Adipocyte (in vitro differentiated cells): ENCODE measurements at regions not wholly inside any gene's neighbourhood (a gene's known extent, or its start where the extent isn't known, plus 50 kb on each side); places are given as distances from the start of the nearest gene placed in this dataset.

Experiments used
- DNase-seq: peaks from one replicate; pipeline ENCODE4 v3.0.0-alpha.2; 2015; ENCODE audit warnings: low read depth
- H3K27me3 ChIP-seq: replicated peaks from 2 replicates; pipeline ENCODE4 v1.7.0; 2013; ENCODE audit warnings: mild to moderate bottlenecking, low read length, moderate library complexity; ENCODE audit not compliant: control insufficient read depth, insufficient read depth
- H3K36me3 ChIP-seq: 2 replicates; pipeline ENCODE4 v1.7.0; 2013; ENCODE audit warnings: low read length, mild to moderate bottlenecking, moderate library complexity; ENCODE audit not compliant: control insufficient read depth, insufficient read depth, severe bottlenecking
- H3K4me1 ChIP-seq: 2 replicates; pipeline ENCODE4 v1.7.0; 2013; ENCODE audit warnings: mild to moderate bottlenecking, low read length, moderate library complexity; ENCODE audit not compliant: control insufficient read depth, insufficient read depth
- H3K4me3 ChIP-seq: 2 replicates; pipeline ENCODE4 v1.7.0; 2013; ENCODE audit warnings: mild to moderate bottlenecking, low read length, moderate library complexity
- H3K9ac ChIP-seq: 2 replicates; pipeline ENCODE4 v1.7.0; 2013; ENCODE audit warnings: mild to moderate bottlenecking, low read length, moderate library complexity
- H3K9me3 ChIP-seq: 2 replicates; pipeline ENCODE4 v1.7.0; 2013; ENCODE audit warnings: mild to moderate bottlenecking, low read length, moderate library complexity; ENCODE audit not compliant: control insufficient read depth

- Histone ChIP-seq H3K4me3 (no peak overlapping the region), H3K4me1 (peaks cover 13% of the 10 kb centered on the region), H3K36me3 (no peaks in the 10 kb centered on the region), H3K9me3 (no peaks in the 10 kb centered on the region), H3K27me3 (peaks cover 25% of the 10 kb centered on the region), H3K9ac (no peak overlapping the region)
- DNase-seq = no peak
Measured at GRCh38 chr10:52879091-52879807, 106.7 kb upstream of the MBL2 start.

GRCh38 chr10:52877451-52877850, 104.9 kb upstream of the MBL2 start:
- Histone ChIP-seq H3K27me3 (peaks cover 16% of the 10 kb centered on the region), H3K9me3 (no peaks in the 10 kb centered on the region), H3K4me3 (no peak overlapping the region), H3K4me1 (peaks cover 13% of the 10 kb centered on the region), H3K36me3 (no peaks in the 10 kb centered on the region), H3K9ac (no peak overlapping the region)
- no peak for DNase-seq

- Histone ChIP-seq H3K4me3 (no peak overlapping the region), H3K9me3 (no peaks in the 10 kb centered on the region)
- DNase-seq = no peak
Measured at GRCh38 chr10:52875336-52875735, 102.8 kb upstream of the MBL2 start.

GRCh38 chr10:52874581-52874980, 102.0 kb upstream of the MBL2 start:
- Histone ChIP-seq H3K27me3 (no peaks in the 10 kb centered on the region), H3K36me3 (no peaks in the 10 kb centered on the region), H3K9me3 (no peaks in the 10 kb centered on the region), H3K4me1 (peaks cover 7% of the 10 kb centered on the region), H3K4me3 (no peak overlapping the region), H3K9ac (no peak overlapping the region)
- DNase-seq = no peak

More at GRCh38 chr10:52875336-52875735, 102.8 kb upstream of the MBL2 start:
- no peaks in the 10 kb centered on the region for H3K36me3 ChIP-seq
- H3K27me3 ChIP-seq = no peaks in the 10 kb centered on the region
- H3K9ac ChIP-seq = no peak overlapping the region
- peaks cover 13% of the 10 kb centered on the region for H3K4me1 ChIP-seq

GRCh38 chr10:52871191-52871843, 98.7 kb upstream of the MBL2 start:
- Histone ChIP-seq H3K36me3 (no peaks in the 10 kb centered on the region), H3K4me1 (no peaks in the 10 kb centered on the region), H3K9me3 (peaks cover 6% of the 10 kb centered on the region), H3K27me3 (no peaks in the 10 kb centered on the region), H3K9ac (no peak overlapping the region), H3K4me3 (no peak overlapping the region)
- no peak for DNase-seq

- Histone ChIP-seq H3K9me3 (peaks cover 6% of the 10 kb centered on the region), H3K4me1 (no peaks in the 10 kb centered on the region), H3K36me3 (no peaks in the 10 kb centered on the region), H3K9ac (no peak overlapping the region), H3K27me3 (no peaks in the 10 kb centered on the region), H3K4me3 (no peak overlapping the region)
- no peak for DNase-seq
Measured at GRCh38 chr10:52870562-52870961, 98.0 kb upstream of the MBL2 start.

GRCh38 chr10:52869864-52870263, 97.3 kb upstream of the MBL2 start:
- Histone ChIP-seq H3K4me3 (no peak overlapping the region), H3K27me3 (no peaks in the 10 kb centered on the region), H3K4me1 (peaks cover 2% of the 10 kb centered on the region), H3K9ac (no peak overlapping the region), H3K9me3 (peaks cover 6% of the 10 kb centered on the region), H3K36me3 (no peaks in the 10 kb centered on the region)
- no peak for DNase-seq

- peaks cover 16% of the 10 kb centered on the region for H3K4me1 ChIP-seq
- no peaks in the 10 kb centered on the region for H3K27me3 ChIP-seq
- peaks cover 6% of the 10 kb centered on the region for H3K9me3 ChIP-seq
- H3K36me3 ChIP-seq = no peaks in the 10 kb centered on the region
- H3K9ac ChIP-seq = no peak overlapping the region
- H3K4me3 ChIP-seq = no peak overlapping the region
- no peak for DNase-seq
Measured at GRCh38 chr10:52865213-52865612, 92.6 kb upstream of the MBL2 start.

GRCh38 chr10:52864201-52865106, 91.9 kb upstream of the MBL2 start:
- DNase-seq = peak; percentile 88
- no peaks in the 10 kb centered on the region for H3K36me3 ChIP-seq

GRCh38 chr10:52858722-52859121, 86.1 kb upstream of the MBL2 start:
- H3K4me3 ChIP-seq = no peak overlapping the region
- H3K36me3 ChIP-seq = no peaks in the 10 kb centered on the region
- no peak for DNase-seq
- H3K4me1 ChIP-seq = peaks cover 4% of the 10 kb centered on the region
- no peaks in the 10 kb centered on the region for H3K9me3 ChIP-seq
- H3K27me3 ChIP-seq = peaks cover 5% of the 10 kb centered on the region
- no peak overlapping the region for H3K9ac ChIP-seq

More at GRCh38 chr10:52864201-52865106, 91.9 kb upstream of the MBL2 start:
- H3K4me1 ChIP-seq = peaks cover 16% of the 10 kb centered on the region
- no peak overlapping the region for H3K4me3 ChIP-seq
- peaks cover 6% of the 10 kb centered on the region for H3K9me3 ChIP-seq
- H3K9ac ChIP-seq = no peak overlapping the region
- no peaks in the 10 kb centered on the region for H3K27me3 ChIP-seq
